Stimulated activated memory B cell treated with anti-CD40 and anti-IgM and Interleukin-4, amounts not matched to agents 10 μg/mL and 1 μg/mL and 100 μg/mL, for 72 hours (primary cell): ENCODE measurements at regions not wholly inside any gene's neighbourhood (a gene's known extent, or its start where the extent isn't known, plus 50 kb on each side); places are given as distances from the start of the nearest gene placed in this dataset.
A peak's percentile ranks its signal among the peaks of the same experiment; 100 is the strongest.

Experiments
- ATAC-seq: fragments of 150-1000 bp; cut with Tn5 transposase; 2 replicates; pipeline ENCODE4 v1.10.0; 2021
- H3K27ac Mint-ChIP-seq: one replicate; pipeline ENCODE4 v1.8.0; 2022; ENCODE audit warnings: mild to moderate bottlenecking, mixed read lengths
- H3K27me3 Mint-ChIP-seq: one replicate; pipeline ENCODE4 v1.8.0; 2022; ENCODE audit warnings: mixed read lengths
- H3K36me3 Mint-ChIP-seq: one replicate; pipeline ENCODE4 v1.8.0; 2022; ENCODE audit warnings: mixed read lengths
- H3K4me1 Mint-ChIP-seq: one replicate; pipeline ENCODE4 v1.8.0; 2022; ENCODE audit warnings: mixed read lengths
- H3K4me3 Mint-ChIP-seq: one replicate; pipeline ENCODE4 v1.8.0; 2022; ENCODE audit warnings: mild to moderate bottlenecking, moderate library complexity, mixed read lengths
- H3K9me3 Mint-ChIP-seq: one replicate; pipeline ENCODE4 v1.8.0; 2022; ENCODE audit warnings: mixed read lengths

GRCh38 chr9:85158512-85158911, 489.0 kb downstream of the NTRK2 start:
- no peak for ATAC-seq
- no peak overlapping the region for H3K4me3 Mint-ChIP-seq
- H3K27me3 Mint-ChIP-seq: no peaks in the 10 kb centered on the region
- no peak overlapping the region for H3K27ac Mint-ChIP-seq
- H3K9me3 Mint-ChIP-seq: peaks cover 3% of the 10 kb centered on the region
- no peaks in the 10 kb centered on the region for H3K4me1 Mint-ChIP-seq
- no peaks in the 10 kb centered on the region for H3K36me3 Mint-ChIP-seq

- Mint-ChIP-seq H3K4me1 (no peaks in the 10 kb centered on the region), H3K27ac (no peak overlapping the region), H3K27me3 (no peaks in the 10 kb centered on the region), H3K9me3 (peaks cover 3% of the 10 kb centered on the region), H3K4me3 (no peak overlapping the region), H3K36me3 (no peaks in the 10 kb centered on the region)
- ATAC-seq: no peak
These were observed 488.2 kb downstream of the NTRK2 start for GRCh38 chr9:85157772-85158171.

- Mint-ChIP-seq H3K9me3 (peaks cover 3% of the 10 kb centered on the region), H3K4me1 (no peaks in the 10 kb centered on the region), H3K36me3 (no peaks in the 10 kb centered on the region), H3K27ac (no peak overlapping the region), H3K27me3 (no peaks in the 10 kb centered on the region), H3K4me3 (no peak overlapping the region)
- peak; percentile 39 for ATAC-seq
These were observed 487.1 kb downstream of the NTRK2 start for GRCh38 chr9:85156652-85157051.

- H3K4me1 Mint-ChIP-seq: no peaks in the 10 kb centered on the region
- H3K4me3 Mint-ChIP-seq: no peak overlapping the region
- H3K27ac Mint-ChIP-seq: no peak overlapping the region
- no peaks in the 10 kb centered on the region for H3K27me3 Mint-ChIP-seq
- ATAC-seq: no peak
- peaks cover 3% of the 10 kb centered on the region for H3K9me3 Mint-ChIP-seq
- no peaks in the 10 kb centered on the region for H3K36me3 Mint-ChIP-seq
These were observed 485.8 kb downstream of the NTRK2 start for GRCh38 chr9:85155352-85155751.

GRCh38 chr9:85151741-85152140, 482.2 kb downstream of the NTRK2 start:
- Mint-ChIP-seq H3K27me3 (no peaks in the 10 kb centered on the region), H3K27ac (no peak overlapping the region), H3K4me1 (no peaks in the 10 kb centered on the region), H3K4me3 (no peak overlapping the region), H3K36me3 (no peaks in the 10 kb centered on the region), H3K9me3 (peaks cover 3% of the 10 kb centered on the region)
- ATAC-seq: no peak

- Mint-ChIP-seq H3K9me3 (peaks cover 3% of the 10 kb centered on the region), H3K36me3 (no peaks in the 10 kb centered on the region), H3K4me3 (no peak overlapping the region), H3K27me3 (no peaks in the 10 kb centered on the region), H3K4me1 (no peaks in the 10 kb centered on the region), H3K27ac (no peak overlapping the region)
- ATAC-seq: no peak
These were observed 481.6 kb downstream of the NTRK2 start for GRCh38 chr9:85151162-85151561.

- Mint-ChIP-seq H3K27ac (no peak overlapping the region), H3K27me3 (no peaks in the 10 kb centered on the region), H3K36me3 (no peaks in the 10 kb centered on the region), H3K9me3 (peaks cover 2% of the 10 kb centered on the region), H3K4me3 (no peak overlapping the region), H3K4me1 (no peaks in the 10 kb centered on the region)
- no peak for ATAC-seq
These were observed 477.6 kb downstream of the NTRK2 start for GRCh38 chr9:85147046-85147640.

GRCh38 chr9:85142968-85143367, 473.4 kb downstream of the NTRK2 start:
- Mint-ChIP-seq H3K9me3 (peaks cover 2% of the 10 kb centered on the region), H3K27me3 (no peaks in the 10 kb centered on the region), H3K4me1 (no peaks in the 10 kb centered on the region), H3K27ac (no peak overlapping the region), H3K36me3 (no peaks in the 10 kb centered on the region), H3K4me3 (no peak overlapping the region)
- ATAC-seq: no peak

GRCh38 chr9:85142496-85142911, 473.0 kb downstream of the NTRK2 start:
- no peak for ATAC-seq
- Mint-ChIP-seq H3K27ac (no peak overlapping the region), H3K9me3 (peaks cover 2% of the 10 kb centered on the region), H3K36me3 (no peaks in the 10 kb centered on the region), H3K4me3 (no peak overlapping the region), H3K27me3 (no peaks in the 10 kb centered on the region), H3K4me1 (no peaks in the 10 kb centered on the region)

GRCh38 chr9:85137696-85138095, 468.2 kb downstream of the NTRK2 start:
- H3K9me3 Mint-ChIP-seq: no peaks in the 10 kb centered on the region
- no peaks in the 10 kb centered on the region for H3K36me3 Mint-ChIP-seq
- H3K4me1 Mint-ChIP-seq: no peaks in the 10 kb centered on the region
- no peak overlapping the region for H3K27ac Mint-ChIP-seq
- ATAC-seq: no peak
- no peak overlapping the region for H3K4me3 Mint-ChIP-seq
- no peaks in the 10 kb centered on the region for H3K27me3 Mint-ChIP-seq

GRCh38 chr9:85136987-85137386, 467.5 kb downstream of the NTRK2 start:
- no peak for ATAC-seq
- H3K4me1 Mint-ChIP-seq: no peaks in the 10 kb centered on the region

GRCh38 chr9:85136507-85136906, 467.0 kb downstream of the NTRK2 start:
- Mint-ChIP-seq H3K4me3 (no peak overlapping the region), H3K4me1 (no peaks in the 10 kb centered on the region), H3K27me3 (no peaks in the 10 kb centered on the region), H3K36me3 (no peaks in the 10 kb centered on the region), H3K9me3 (peaks cover 3% of the 10 kb centered on the region), H3K27ac (no peak overlapping the region)
- no peak for ATAC-seq

More at GRCh38 chr9:85136987-85137386, 467.5 kb downstream of the NTRK2 start:
- H3K9me3 Mint-ChIP-seq: peaks cover under 1% of the 10 kb centered on the region
- no peak overlapping the region for H3K4me3 Mint-ChIP-seq
- H3K27ac Mint-ChIP-seq: no peak overlapping the region
- no peaks in the 10 kb centered on the region for H3K36me3 Mint-ChIP-seq
- no peaks in the 10 kb centered on the region for H3K27me3 Mint-ChIP-seq

- Mint-ChIP-seq H3K27ac (no peak overlapping the region), H3K36me3 (no peaks in the 10 kb centered on the region), H3K4me3 (no peak overlapping the region), H3K27me3 (no peaks in the 10 kb centered on the region), H3K9me3 (peaks cover 3% of the 10 kb centered on the region), H3K4me1 (no peaks in the 10 kb centered on the region)
- ATAC-seq: no peak
These were observed 461.2 kb downstream of the NTRK2 start for GRCh38 chr9:85130764-85131163.

GRCh38 chr9:85130260-85130659, 460.7 kb downstream of the NTRK2 start:
- peaks cover 3% of the 10 kb centered on the region for H3K9me3 Mint-ChIP-seq
- no peaks in the 10 kb centered on the region for H3K4me1 Mint-ChIP-seq
- H3K27me3 Mint-ChIP-seq: no peaks in the 10 kb centered on the region
- ATAC-seq: no peak
- no peak overlapping the region for H3K4me3 Mint-ChIP-seq
- H3K36me3 Mint-ChIP-seq: no peaks in the 10 kb centered on the region
- no peak overlapping the region for H3K27ac Mint-ChIP-seq

- H3K4me1 Mint-ChIP-seq: no peaks in the 10 kb centered on the region
- no peak overlapping the region for H3K4me3 Mint-ChIP-seq
- H3K27me3 Mint-ChIP-seq: no peaks in the 10 kb centered on the region
- no peak overlapping the region for H3K27ac Mint-ChIP-seq
- peaks cover 3% of the 10 kb centered on the region for H3K9me3 Mint-ChIP-seq
- no peak for ATAC-seq
- no peaks in the 10 kb centered on the region for H3K36me3 Mint-ChIP-seq
These were observed 460.0 kb downstream of the NTRK2 start for GRCh38 chr9:85129514-85129913.

GRCh38 chr9:85118990-85119755, 449.6 kb downstream of the NTRK2 start:
- no peaks in the 10 kb centered on the region for H3K9me3 Mint-ChIP-seq
- no peak overlapping the region for H3K27ac Mint-ChIP-seq
- H3K36me3 Mint-ChIP-seq: no peaks in the 10 kb centered on the region
- H3K27me3 Mint-ChIP-seq: peaks cover 12% of the 10 kb centered on the region
- H3K4me1 Mint-ChIP-seq: no peaks in the 10 kb centered on the region
- ATAC-seq: no peak
- no peak overlapping the region for H3K4me3 Mint-ChIP-seq
